ENCODE measurements at regions not wholly inside any gene's neighbourhood (a gene's known extent, or its start where the extent isn't known, plus 50 kb on each side); places are given as distances from the start of the nearest gene placed in this dataset.

- ATAC-seq (replicated peaks in 1 of 4) = peak in 3 of 4 experiments; percentile 19 to 44 (median 33)
- Mint-ChIP-seq H3K27ac (peak overlapping the region; percentile 47 to 59), H3K4me1 (peaks cover 14 to 36% (median 18%) of the 10 kb centered on the region in 3 donors), H3K27me3 (peaks cover 0 to 5% of the 10 kb centered on the region in 2 donors), H3K9me3 (no peaks in the 10 kb centered on the region), H3K4me3 (no peak overlapping the region), H3K36me3 (no peaks in the 10 kb centered on the region)
- Histone ChIP-seq H3K27ac (ENCODE audit: low read length) (no peak overlapping the region), H3K27me3 (replicated peaks in 1 of 2; ENCODE audit: control insufficient read depth in 2 of 2, extremely low read depth in 1 of 2, insufficient read depth in 2 of 2, low read length in 1 of 2) (peaks cover 0 to 2% of the 10 kb centered on the region in 2 experiments), H3K9me3 (no peaks in the 10 kb centered on the region), H3K4me3 (ENCODE audit: control insufficient read depth in 1 of 2, extremely low read depth in 1 of 2, low read length in 1 of 2) (no peak overlapping the region), H3K36me3 (ENCODE audit: control insufficient read depth in 2 of 2, extremely low read depth in 1 of 2, insufficient read depth in 1 of 2, low read length in 1 of 2) (no peaks in the 10 kb centered on the region), H3K4me1 (ENCODE audit: control insufficient read depth in 1 of 2, extremely low read depth in 1 of 2, insufficient read depth in 2 of 2, low read length in 2 of 2) (peaks cover 13 to 20% of the 10 kb centered on the region in 2 experiments)
- peak in 2 of 35 experiments; percentile 16 to 24 for DNase-seq
- ChIA-PET POLR2A (interaction anchor here in 1 of 2 donors (1.3 kb wide), 1 partner anchor 121 kb away, joined by 4 read pairs; no protein-coding TSS in a partner anchor), CTCF (interaction anchor here (0.6 to 5.1 kb wide), 15 partner anchors 8 to 751 kb away, joined by 3 to 37 read pairs (median 5); no protein-coding TSS in a partner anchor)
- 100% methylated on average over 1 of the region's 3 CpGs for WGBS (ENCODE audit: insufficient coverage)
These were observed 178.5 kb upstream of the ZBED5 start for GRCh38 chr11:11036185-11036847.

- POLR2A ChIA-PET = no interaction called here
- H3K27me3 Mint-ChIP-seq = peaks cover 0 to 5% of the 10 kb centered on the region in 2 donors
These were observed 177.5 kb upstream of the ZBED5 start for GRCh38 chr11:11035331-11035730.

GRCh38 chr11:11034476-11034875 is 176.6 kb upstream of the ZBED5 start:
- Mint-ChIP-seq H3K4me3 (no peak overlapping the region), H3K27me3 (peaks cover 0 to 5% of the 10 kb centered on the region in 2 donors), H3K36me3 (no peaks in the 10 kb centered on the region), H3K9me3 (no peaks in the 10 kb centered on the region), H3K4me1 (peaks cover 14 to 28% (median 18%) of the 10 kb centered on the region in 3 donors), H3K27ac (no peak overlapping the region)
- Histone ChIP-seq H3K27me3 (replicated peaks in 1 of 2; ENCODE audit: control insufficient read depth in 2 of 2, extremely low read depth in 1 of 2, insufficient read depth in 2 of 2, low read length in 1 of 2) (peaks cover 0 to 2% of the 10 kb centered on the region in 2 experiments), H3K4me3 (ENCODE audit: control insufficient read depth in 1 of 2, extremely low read depth in 1 of 2, low read length in 1 of 2) (no peak overlapping the region), H3K4me1 (ENCODE audit: control insufficient read depth in 1 of 2, extremely low read depth in 1 of 2, insufficient read depth in 2 of 2, low read length in 2 of 2) (peaks cover 13 to 20% of the 10 kb centered on the region in 2 experiments), H3K9me3 (no peaks in the 10 kb centered on the region), H3K27ac (ENCODE audit: low read length) (no peak overlapping the region), H3K36me3 (ENCODE audit: control insufficient read depth in 2 of 2, extremely low read depth in 1 of 2, insufficient read depth in 1 of 2, low read length in 1 of 2) (no peaks in the 10 kb centered on the region)
- POLR2A ChIA-PET = no interaction called here
- DNase-seq (no peak), ATAC-seq (replicated peaks in 1 of 4) (no peak)
- WGBS (ENCODE audit: insufficient coverage) = no CpG with 5 or more reads among the region's 5 CpGs
- CTCF ChIA-PET = interaction anchor here (0.6 to 1.6 kb wide), 3 partner anchors 10 to 489 kb away, joined by 3 to 4 read pairs (median 3); no protein-coding TSS in a partner anchor

More at GRCh38 chr11:11035331-11035730, 177.5 kb upstream of the ZBED5 start:
- no CpG with 5 or more reads among the region's 1 CpG for WGBS (ENCODE audit: insufficient coverage)
- Mint-ChIP-seq H3K9me3 (no peaks in the 10 kb centered on the region), H3K27ac (no peak overlapping the region), H3K36me3 (no peaks in the 10 kb centered on the region), H3K4me1 (peaks cover 14 to 33% (median 18%) of the 10 kb centered on the region in 3 donors), H3K4me3 (no peak overlapping the region)
- H3K9me3 ChIP-seq = no peaks in the 10 kb centered on the region
- DNase-seq (no peak), ATAC-seq (replicated peaks in 1 of 4) (no peak)
- no peaks in the 10 kb centered on the region for H3K36me3 ChIP-seq (ENCODE audit: control insufficient read depth in 2 of 2, extremely low read depth in 1 of 2, insufficient read depth in 1 of 2, low read length in 1 of 2)
- CTCF ChIA-PET = interaction anchor here (1.0 to 5.1 kb wide), 6 partner anchors 11 to 177 kb away, joined by 3 to 37 read pairs (median 4); no protein-coding TSS in a partner anchor
- peaks cover 13 to 20% of the 10 kb centered on the region in 2 experiments for H3K4me1 ChIP-seq (ENCODE audit: control insufficient read depth in 1 of 2, extremely low read depth in 1 of 2, insufficient read depth in 2 of 2, low read length in 2 of 2)
- H3K4me3 ChIP-seq (ENCODE audit: control insufficient read depth in 1 of 2, extremely low read depth in 1 of 2, low read length in 1 of 2) = no peak overlapping the region
- peaks cover 0 to 2% of the 10 kb centered on the region in 2 experiments for H3K27me3 ChIP-seq (replicated peaks in 1 of 2; ENCODE audit: control insufficient read depth in 2 of 2, extremely low read depth in 1 of 2, insufficient read depth in 2 of 2, low read length in 1 of 2)
- no peak overlapping the region for H3K27ac ChIP-seq (ENCODE audit: low read length)

DNA sequence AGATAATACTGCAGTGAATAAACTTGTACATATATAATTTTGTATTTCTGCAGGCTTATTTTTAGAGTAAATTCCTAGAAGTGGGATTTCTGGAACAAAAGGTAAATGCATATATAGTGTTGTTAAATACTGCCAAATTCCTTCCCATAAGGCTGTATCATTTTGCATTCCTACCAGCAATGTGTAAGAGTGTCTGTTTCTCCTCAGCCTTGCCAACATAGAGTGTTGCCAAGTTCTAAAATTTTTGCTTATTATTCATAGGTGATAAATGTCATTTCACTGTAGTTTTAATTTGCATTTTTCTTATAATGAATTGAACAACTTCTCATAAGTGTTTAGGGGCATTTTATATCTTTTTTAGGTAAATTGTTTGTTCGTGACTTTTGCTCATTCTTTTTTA is 174.2 kb upstream of the ZBED5 start:
- WGBS (ENCODE audit: insufficient coverage) = no CpG with 5 or more reads among the region's 1 CpG
- Histone ChIP-seq H3K4me1 (ENCODE audit: control insufficient read depth in 1 of 2, extremely low read depth in 1 of 2, insufficient read depth in 2 of 2, low read length in 2 of 2) (peaks cover 4% of the 10 kb centered on the region in 2 experiments), H3K4me3 (ENCODE audit: control insufficient read depth in 1 of 2, extremely low read depth in 1 of 2, low read length in 1 of 2) (no peak overlapping the region), H3K27ac (ENCODE audit: low read length) (no peak overlapping the region), H3K9me3 (no peaks in the 10 kb centered on the region), H3K27me3 (replicated peaks in 1 of 2; ENCODE audit: control insufficient read depth in 2 of 2, extremely low read depth in 1 of 2, insufficient read depth in 2 of 2, low read length in 1 of 2) (no peaks in the 10 kb centered on the region), H3K36me3 (ENCODE audit: control insufficient read depth in 2 of 2, extremely low read depth in 1 of 2, insufficient read depth in 1 of 2, low read length in 1 of 2) (no peaks in the 10 kb centered on the region)
- DNase-seq = no peak
- ChIA-PET CTCF (interaction anchor here in 1 of 2 donors (0.7 kb wide), 1 partner anchor 773 kb away, joined by 3 read pairs; no protein-coding TSS in a partner anchor), POLR2A (no interaction called here)
- H3K27ac Mint-ChIP-seq = no peak overlapping the region
- H3K4me3 Mint-ChIP-seq = no peak overlapping the region
- H3K4me1 Mint-ChIP-seq = peaks cover 8 to 25% (median 12%) of the 10 kb centered on the region in 3 donors
- H3K36me3 Mint-ChIP-seq = no peaks in the 10 kb centered on the region
- peaks cover 0 to 7% of the 10 kb centered on the region in 2 donors for H3K27me3 Mint-ChIP-seq
- no peaks in the 10 kb centered on the region for H3K9me3 Mint-ChIP-seq
- no peak for ATAC-seq (replicated peaks in 1 of 4)

DNA sequence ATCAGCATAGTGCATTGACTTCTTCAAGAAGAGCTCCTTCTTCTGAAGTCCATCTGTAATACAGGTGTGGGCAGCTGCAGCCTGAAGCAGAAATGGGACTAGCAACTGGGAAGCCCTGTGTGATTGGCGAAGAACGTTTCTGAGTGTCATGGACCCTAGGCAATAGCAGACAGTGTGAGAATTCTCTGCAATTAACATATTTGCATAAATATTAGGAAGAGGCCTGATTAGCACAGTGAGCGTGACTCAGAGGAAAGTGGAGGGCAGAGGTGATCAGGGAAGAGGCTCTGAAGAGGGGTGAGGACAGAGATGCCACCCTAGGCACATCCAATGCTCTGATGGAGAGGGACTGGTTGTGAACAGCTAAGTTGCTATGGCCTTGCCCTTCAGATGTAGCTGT is 171.2 kb upstream of the ZBED5 start:
- CTCF ChIA-PET = interaction anchor here (0.7 to 6.1 kb wide), 22 partner anchors 9 to 762 kb away, joined by 3 to 57 read pairs (median 4); no protein-coding TSS in a partner anchor
- no peaks in the 10 kb centered on the region for H3K4me1 ChIP-seq (ENCODE audit: control insufficient read depth in 1 of 2, extremely low read depth in 1 of 2, insufficient read depth in 2 of 2, low read length in 2 of 2)
- Mint-ChIP-seq H3K27me3 (peaks cover 0 to 2% of the 10 kb centered on the region in 2 donors), H3K27ac (no peak overlapping the region), H3K4me1 (peaks cover 0 to 10% (median 3%) of the 10 kb centered on the region in 3 donors), H3K4me3 (no peak overlapping the region), H3K9me3 (no peaks in the 10 kb centered on the region), H3K36me3 (no peaks in the 10 kb centered on the region)
- H3K9me3 ChIP-seq = no peaks in the 10 kb centered on the region
- H3K36me3 ChIP-seq (ENCODE audit: control insufficient read depth in 2 of 2, extremely low read depth in 1 of 2, insufficient read depth in 1 of 2, low read length in 1 of 2) = no peaks in the 10 kb centered on the region
- H3K27ac ChIP-seq (ENCODE audit: low read length) = no peak overlapping the region
- ATAC-seq (replicated peaks in 1 of 4) (no peak), DNase-seq (no peak)
- WGBS (ENCODE audit: insufficient coverage) = 83% methylated on average over 1 of the region's 3 CpGs
- POLR2A ChIA-PET = interaction anchor here in 1 of 2 donors (0.5 kb wide), 1 partner anchor 821 kb away, joined by 3 read pairs; no protein-coding TSS in a partner anchor
- no peaks in the 10 kb centered on the region for H3K27me3 ChIP-seq (replicated peaks in 1 of 2; ENCODE audit: control insufficient read depth in 2 of 2, extremely low read depth in 1 of 2, insufficient read depth in 2 of 2, low read length in 1 of 2)
- no peak overlapping the region for H3K4me3 ChIP-seq (ENCODE audit: control insufficient read depth in 1 of 2, extremely low read depth in 1 of 2, low read length in 1 of 2)

GRCh38 chr11:11028017-11028692 is 170.3 kb upstream of the ZBED5 start:
- H3K27ac Mint-ChIP-seq = no peak overlapping the region
- H3K4me3 ChIP-seq (ENCODE audit: control insufficient read depth in 1 of 2, extremely low read depth in 1 of 2, low read length in 1 of 2) = no peak overlapping the region
- ChIA-PET POLR2A (interaction anchor here in 1 of 2 donors (0.9 kb wide), 1 partner anchor 134 kb away, joined by 3 read pairs; no protein-coding TSS in a partner anchor), CTCF (interaction anchor here (0.5 to 6.1 kb wide), 64 partner anchors 9 to 1356 kb away, joined by 3 to 57 read pairs (median 4); no protein-coding TSS in a partner anchor)
- peaks cover 0 to 2% of the 10 kb centered on the region in 2 donors for H3K27me3 Mint-ChIP-seq
- 18% methylated on average over 5 of the region's 5 CpGs for WGBS (ENCODE audit: insufficient coverage)
- H3K4me1 ChIP-seq (ENCODE audit: control insufficient read depth in 1 of 2, extremely low read depth in 1 of 2, insufficient read depth in 2 of 2, low read length in 2 of 2) = no peaks in the 10 kb centered on the region
- H3K9me3 ChIP-seq = no peaks in the 10 kb centered on the region
- no peaks in the 10 kb centered on the region for H3K27me3 ChIP-seq (replicated peaks in 1 of 2; ENCODE audit: control insufficient read depth in 2 of 2, extremely low read depth in 1 of 2, insufficient read depth in 2 of 2, low read length in 1 of 2)
- DNase-seq (peak; percentile 51 to 84 (median 75)), ATAC-seq (replicated peaks in 1 of 4) (peak; percentile 83 to 93 (median 87))
- no peaks in the 10 kb centered on the region for H3K9me3 Mint-ChIP-seq
- H3K27ac ChIP-seq (ENCODE audit: low read length) = no peak overlapping the region
- H3K36me3 Mint-ChIP-seq = no peaks in the 10 kb centered on the region
- H3K4me1 Mint-ChIP-seq = peaks cover 0 to 10% (median 3%) of the 10 kb centered on the region in 3 donors
- H3K36me3 ChIP-seq (ENCODE audit: control insufficient read depth in 2 of 2, extremely low read depth in 1 of 2, insufficient read depth in 1 of 2, low read length in 1 of 2) = no peaks in the 10 kb centered on the region
- no peak overlapping the region for H3K4me3 Mint-ChIP-seq
